Neural cell (in vitro differentiated cells): ENCODE measurements at regions not wholly inside any gene's neighbourhood (a gene's known extent, or its start where the extent isn't known, plus 50 kb on each side); places are given as distances from the start of the nearest gene placed in this dataset.

Source experiments
- H2AFZ ChIP-seq: fragments of 200-600, 300-800 bp; sonication (generic), shearing (Covaris generic); 2 replicates; pipeline ENCODE4 v1.6.0; 2014; ENCODE audit warnings: low read depth, mild to moderate bottlenecking, antibody characterized with exemption, low read length, moderate library complexity
- H3F3A ChIP-seq: fragments of 200-600 bp; shearing (Covaris generic); 2 replicates; pipeline ENCODE4 v1.6.1; 2016; ENCODE audit warnings: mild to moderate bottlenecking, moderate library complexity, mixed read lengths, antibody characterized with exemption, low read length; ENCODE audit not compliant: insufficient read depth, poor library complexity, severe bottlenecking
- H3K27ac ChIP-seq: fragments of 200-600, 300-800 bp; sonication (generic), shearing (Covaris generic); 2 replicates; pipeline ENCODE4 v1.5.1; 2014; ENCODE audit warnings: mild to moderate bottlenecking, low read length, moderate library complexity
- H3K27me3 ChIP-seq: fragments of 300-800, 200-600 bp; sonication (generic), shearing (Covaris generic); 2 replicates; pipeline ENCODE4 v1.6.0; 2014; ENCODE audit warnings: mild to moderate bottlenecking, low read depth, low read length, moderate library complexity; ENCODE audit not compliant: insufficient read depth
- H3K36me3 ChIP-seq: fragments of 300-800, 200-600 bp; sonication (generic), shearing (Covaris generic); 2 replicates; pipeline ENCODE4 v1.5.1; 2014; ENCODE audit warnings: mild to moderate bottlenecking, antibody characterized with exemption, low read length, moderate library complexity; ENCODE audit not compliant: insufficient read depth
- H3K4me2 ChIP-seq: fragments of 300-800, 200-600 bp; sonication (generic), shearing (Covaris generic); 2 replicates; pipeline ENCODE4 v1.6.0; 2014; ENCODE audit warnings: mild to moderate bottlenecking, low read length
- H3K4me3 ChIP-seq: fragments of 300-800, 200-600 bp; sonication (generic), shearing (Covaris generic); 2 replicates; pipeline ENCODE4 v1.5.1; 2014; ENCODE audit warnings: mild to moderate bottlenecking, low read length, moderate library complexity
- H3K79me2 ChIP-seq: fragments of 200-600 bp; shearing (Covaris generic); replicated peaks from 2 replicates; pipeline ENCODE4 v1.6.0; 2014; ENCODE audit warnings: mild to moderate bottlenecking, low read length, moderate library complexity; ENCODE audit not compliant: insufficient read depth
- H3K9ac ChIP-seq: fragments of 300-800, 200-600 bp; sonication (generic), shearing (Covaris generic); 2 replicates; pipeline ENCODE4 v1.6.1; 2016; ENCODE audit warnings: mild to moderate bottlenecking, low read length, mixed read lengths
- H3K9me2 ChIP-seq: fragments of 200-600 bp; shearing (Covaris generic); 2 replicates; pipeline ENCODE4 v1.6.1; 2016; ENCODE audit warnings: mild to moderate bottlenecking, low read length, mixed read lengths; ENCODE audit not compliant: insufficient read depth
- H3K9me3 ChIP-seq: fragments of 200-600, 300-800 bp; sonication (generic), shearing (Covaris generic); 2 replicates; pipeline ENCODE4 v1.6.1; 2016; ENCODE audit warnings: mild to moderate bottlenecking, mixed run types, low read length, moderate library complexity, mixed read lengths
- H4K20me1 ChIP-seq: fragments of 200-600 bp; shearing (Covaris generic); 2 replicates; pipeline ENCODE4 v1.6.1; 2016; ENCODE audit warnings: mild to moderate bottlenecking, mixed run types; ENCODE audit not compliant: insufficient read depth
- CTCF ChIP-seq: fragments of 450-650 bp; IDR thresholded peaks from 2 replicates; pipeline ENCODE4 v1.5.1; 2014; ENCODE audit warnings: antibody characterized with exemption, mild to moderate bottlenecking, moderate library complexity; ENCODE audit not compliant: poor library complexity, severe bottlenecking
- EP300 ChIP-seq: fragments of 450-650 bp; conservative IDR thresholded peaks from 2 replicates; pipeline ENCODE4 v1.6.1; 2014; ENCODE audit warnings: antibody characterized with exemption, mild to moderate bottlenecking, moderate library complexity; ENCODE audit not compliant: poor library complexity, severe bottlenecking
- EZH2 ChIP-seq: fragments of 200-600, 300-800 bp; shearing (Covaris generic), sonication (generic); IDR thresholded peaks from 2 replicates; pipeline ENCODE4 v1.6.1; 2014; ENCODE audit warnings: antibody characterized with exemption, low read length, borderline replicate concordance, mild to moderate bottlenecking; ENCODE audit not compliant: insufficient read depth, poor library complexity, severe bottlenecking
- MXI1 ChIP-seq: fragments of 450-650 bp; conservative IDR thresholded peaks from 2 replicates; pipeline ENCODE4 v1.6.1; 2014; ENCODE audit warnings: antibody characterized with exemption, mild to moderate bottlenecking; ENCODE audit not compliant: poor library complexity, severe bottlenecking
- POLR2AphosphoS5 ChIP-seq: IDR thresholded peaks from 2 replicates; pipeline ENCODE4 v1.6.1; 2012
- RAD21 ChIP-seq: fragments of 450-650 bp; conservative IDR thresholded peaks from 2 replicates; pipeline ENCODE4 v1.6.1; 2014; ENCODE audit warnings: antibody characterized with exemption, mild to moderate bottlenecking, moderate library complexity
- REST ChIP-seq: IDR thresholded peaks from 2 replicates; pipeline ENCODE4 v1.6.1; 2012; ENCODE audit warnings: borderline replicate concordance
- SMC3 ChIP-seq: fragments of 450-650 bp; conservative IDR thresholded peaks from 2 replicates; pipeline ENCODE4 v1.6.1; 2014; ENCODE audit warnings: antibody characterized with exemption, mild to moderate bottlenecking, moderate library complexity; ENCODE audit not compliant: poor library complexity
- TAF1 ChIP-seq: IDR thresholded peaks from 2 replicates; pipeline ENCODE4 v1.6.1; 2012; ENCODE audit warnings: low read depth

- no peaks in the 10 kb centered on the region for H3K36me3 ChIP-seq
- TF ChIP-seq POLR2AphosphoS5, result no peak
- TF ChIP-seq EP300, result no peak
- TF ChIP-seq EZH2, result no peak
- no peak for TF ChIP-seq MXI1
- no peak overlapping the region for H3K4me2 ChIP-seq
- no peak overlapping the region for H3K4me3 ChIP-seq
- no peak overlapping the region for H2AFZ ChIP-seq
- no peaks in the 10 kb centered on the region for H3K9me3 ChIP-seq
- no peaks in the 10 kb centered on the region for H3K9me2 ChIP-seq
- H3K79me2 ChIP-seq, result no peaks in the 10 kb centered on the region
- no peaks in the 10 kb centered on the region for H3F3A ChIP-seq
- H3K27ac ChIP-seq, result no peak overlapping the region
- H3K27me3 ChIP-seq, result no peaks in the 10 kb centered on the region
- H3K9ac ChIP-seq, result no peak overlapping the region
- H4K20me1 ChIP-seq, result no peaks in the 10 kb centered on the region
Observed at GRCh38 chrX:42846741-42847140, 68.8 kb upstream of the PPP1R2C start.

- no peaks in the 10 kb centered on the region for H3K9me2 ChIP-seq
- no peaks in the 10 kb centered on the region for H3K27me3 ChIP-seq
- no peak overlapping the region for H3K4me3 ChIP-seq
- no peaks in the 10 kb centered on the region for H3K36me3 ChIP-seq
- H3K9me3 ChIP-seq, result no peaks in the 10 kb centered on the region
- TF ChIP-seq RAD21 (no peak), MXI1 (no peak), POLR2AphosphoS5 (no peak), SMC3 (no peak), REST (no peak)
- no peaks in the 10 kb centered on the region for H4K20me1 ChIP-seq
- no peak overlapping the region for H3K27ac ChIP-seq
- no peaks in the 10 kb centered on the region for H3F3A ChIP-seq
- no peak overlapping the region for H2AFZ ChIP-seq
- H3K4me2 ChIP-seq, result no peak overlapping the region
- H3K79me2 ChIP-seq, result no peaks in the 10 kb centered on the region
- no peak overlapping the region for H3K9ac ChIP-seq
Observed at GRCh38 chrX:42855259-42855658, 77.3 kb upstream of the PPP1R2C start.

- no peaks in the 10 kb centered on the region for H3K27me3 ChIP-seq
- no peak overlapping the region for H3K27ac ChIP-seq
- H3K79me2 ChIP-seq, result no peaks in the 10 kb centered on the region
- no peak overlapping the region for H3K9ac ChIP-seq
- no peaks in the 10 kb centered on the region for H4K20me1 ChIP-seq
- H3F3A ChIP-seq, result no peaks in the 10 kb centered on the region
- H3K4me2 ChIP-seq, result no peak overlapping the region
- no peak overlapping the region for H2AFZ ChIP-seq
- H3K9me3 ChIP-seq, result no peaks in the 10 kb centered on the region
- H3K4me3 ChIP-seq, result no peak overlapping the region
- no peaks in the 10 kb centered on the region for H3K36me3 ChIP-seq
- no peaks in the 10 kb centered on the region for H3K9me2 ChIP-seq
- no peak for TF ChIP-seq EZH2
Observed at GRCh38 chrX:42857766-42858165, 79.8 kb upstream of the PPP1R2C start.

GRCh38 chrX:42869011-42869410 is 91.0 kb upstream of the PPP1R2C start:
- Histone ChIP-seq H3K9ac (no peak overlapping the region), H3K9me3 (no peaks in the 10 kb centered on the region), H3F3A (no peaks in the 10 kb centered on the region), H2AFZ (no peak overlapping the region), H3K27me3 (no peaks in the 10 kb centered on the region), H3K36me3 (no peaks in the 10 kb centered on the region), H3K79me2 (no peaks in the 10 kb centered on the region), H3K9me2 (no peaks in the 10 kb centered on the region), H3K27ac (no peak overlapping the region), H4K20me1 (no peaks in the 10 kb centered on the region), H3K4me2 (no peak overlapping the region), H3K4me3 (no peak overlapping the region)
- TF ChIP-seq CTCF (no peak), RAD21 (no peak), MXI1 (no peak), POLR2AphosphoS5 (no peak), TAF1 (no peak), SMC3 (no peak), EP300 (no peak), REST (no peak), EZH2 (no peak)
